ENCODE measurements at regions not wholly inside any gene's neighbourhood (a gene's known extent, or its start where the extent isn't known, plus 50 kb on each side); places are given as distances from the start of the nearest gene placed in this dataset.

- no peaks in the 10 kb centered on the region for H3K4me1 Mint-ChIP-seq
- POLR2A ChIA-PET: no interaction called here
Observed at GRCh38 chr9:10946676-10947410, 334.0 kb upstream of the PTPRD start.

GRCh38 chr9:10957878-10958277 lies 345.1 kb upstream of the PTPRD start:
- POLR2A ChIA-PET: no interaction called here
- Mint-ChIP-seq H3K4me1 (no peaks in the 10 kb centered on the region), H3K4me3 (no peak overlapping the region), H3K36me3 (no peaks in the 10 kb centered on the region), H3K9me3 (peaks cover 10% of the 10 kb centered on the region), H3K27ac (no peak overlapping the region), H3K27me3 (no peaks in the 10 kb centered on the region)
- no peak for DNase-seq
- no peak for ATAC-seq (ENCODE audit: low read depth)

More at GRCh38 chr9:10946676-10947410, 334.0 kb upstream of the PTPRD start:
- no peaks in the 10 kb centered on the region for H3K36me3 Mint-ChIP-seq
- ATAC-seq (ENCODE audit: low read depth): no peak
- no peaks in the 10 kb centered on the region for H3K27me3 Mint-ChIP-seq
- no peak overlapping the region for H3K27ac Mint-ChIP-seq
- peaks cover 1% of the 10 kb centered on the region for H3K9me3 Mint-ChIP-seq
- H3K4me3 Mint-ChIP-seq: no peak overlapping the region
- no peak for DNase-seq

GRCh38 chr9:10961883-10962282 lies 349.1 kb upstream of the PTPRD start:
- Mint-ChIP-seq H3K27ac (no peak overlapping the region), H3K36me3 (no peaks in the 10 kb centered on the region), H3K4me3 (no peak overlapping the region), H3K9me3 (peaks cover 23% of the 10 kb centered on the region), H3K4me1 (no peaks in the 10 kb centered on the region), H3K27me3 (no peaks in the 10 kb centered on the region)
- no peak for DNase-seq
- POLR2A ChIA-PET: no interaction called here
- no peak for ATAC-seq (ENCODE audit: low read depth)

GRCh38 chr9:10983251-10983650 lies 370.4 kb upstream of the PTPRD start:
- Mint-ChIP-seq H3K9me3 (peaks cover 8% of the 10 kb centered on the region), H3K4me3 (no peak overlapping the region), H3K27ac (no peak overlapping the region), H3K27me3 (no peaks in the 10 kb centered on the region), H3K4me1 (no peaks in the 10 kb centered on the region), H3K36me3 (no peaks in the 10 kb centered on the region)
- no peak for DNase-seq
- ATAC-seq (ENCODE audit: low read depth): no peak
- POLR2A ChIA-PET: no interaction called here

GRCh38 chr9:10999646-11000045 lies 386.8 kb upstream of the PTPRD start:
- Mint-ChIP-seq H3K36me3 (no peaks in the 10 kb centered on the region), H3K27ac (no peak overlapping the region), H3K27me3 (no peaks in the 10 kb centered on the region), H3K9me3 (peaks cover 7% of the 10 kb centered on the region), H3K4me1 (no peaks in the 10 kb centered on the region), H3K4me3 (no peak overlapping the region)
- DNase-seq (no peak), ATAC-seq (ENCODE audit: low read depth) (no peak)
- POLR2A ChIA-PET: no interaction called here

- no peak for DNase-seq
- H3K27ac Mint-ChIP-seq: no peak overlapping the region
- POLR2A ChIA-PET: no interaction called here
- H3K4me1 Mint-ChIP-seq: no peaks in the 10 kb centered on the region
- no peaks in the 10 kb centered on the region for H3K27me3 Mint-ChIP-seq
- peaks cover 6% of the 10 kb centered on the region for H3K9me3 Mint-ChIP-seq
- no peak overlapping the region for H3K4me3 Mint-ChIP-seq
- no peak for ATAC-seq (ENCODE audit: low read depth)
- H3K36me3 Mint-ChIP-seq: no peaks in the 10 kb centered on the region
Observed at GRCh38 chr9:11001546-11001945, 388.7 kb upstream of the PTPRD start.

GRCh38 chr9:11002705-11003104 lies 389.9 kb upstream of the PTPRD start:
- Mint-ChIP-seq H3K27ac (no peak overlapping the region), H3K36me3 (no peaks in the 10 kb centered on the region), H3K9me3 (peaks cover 4% of the 10 kb centered on the region), H3K27me3 (no peaks in the 10 kb centered on the region), H3K4me3 (no peak overlapping the region), H3K4me1 (no peaks in the 10 kb centered on the region)
- POLR2A ChIA-PET: no interaction called here
- no peak for DNase-seq
- no peak for ATAC-seq (ENCODE audit: low read depth)

GRCh38 chr9:11003836-11004235 lies 391.0 kb upstream of the PTPRD start:
- H3K4me1 Mint-ChIP-seq: no peaks in the 10 kb centered on the region
- H3K9me3 Mint-ChIP-seq: peaks cover 5% of the 10 kb centered on the region
- ATAC-seq (ENCODE audit: low read depth) (no peak), DNase-seq (no peak)
- H3K4me3 Mint-ChIP-seq: no peak overlapping the region
- POLR2A ChIA-PET: no interaction called here
- no peaks in the 10 kb centered on the region for H3K27me3 Mint-ChIP-seq
- H3K36me3 Mint-ChIP-seq: no peaks in the 10 kb centered on the region
- H3K27ac Mint-ChIP-seq: no peak overlapping the region

- no peaks in the 10 kb centered on the region for H3K27me3 Mint-ChIP-seq
- POLR2A ChIA-PET: no interaction called here
- DNase-seq: no peak
- ATAC-seq (ENCODE audit: low read depth): no peak
- H3K36me3 Mint-ChIP-seq: no peaks in the 10 kb centered on the region
- H3K27ac Mint-ChIP-seq: no peak overlapping the region
- peaks cover 18% of the 10 kb centered on the region for H3K9me3 Mint-ChIP-seq
- H3K4me1 Mint-ChIP-seq: no peaks in the 10 kb centered on the region
- H3K4me3 Mint-ChIP-seq: no peak overlapping the region
Observed at GRCh38 chr9:11011696-11012095, 398.9 kb upstream of the PTPRD start.

GRCh38 chr9:11016081-11016480 lies 403.3 kb upstream of the PTPRD start:
- POLR2A ChIA-PET: no interaction called here
- Mint-ChIP-seq H3K27ac (no peak overlapping the region), H3K9me3 (peaks cover 13% of the 10 kb centered on the region), H3K27me3 (no peaks in the 10 kb centered on the region), H3K36me3 (no peaks in the 10 kb centered on the region), H3K4me3 (no peak overlapping the region), H3K4me1 (no peaks in the 10 kb centered on the region)
- no peak for DNase-seq
- ATAC-seq (ENCODE audit: low read depth): no peak

GRCh38 chr9:11023201-11023600 lies 410.4 kb upstream of the PTPRD start:
- no peak overlapping the region for H3K27ac Mint-ChIP-seq
- no peaks in the 10 kb centered on the region for H3K36me3 Mint-ChIP-seq
- ATAC-seq (ENCODE audit: low read depth) (no peak), DNase-seq (no peak)
- H3K4me1 Mint-ChIP-seq: no peaks in the 10 kb centered on the region
- H3K9me3 Mint-ChIP-seq: peaks cover 14% of the 10 kb centered on the region
- POLR2A ChIA-PET: no interaction called here
- H3K27me3 Mint-ChIP-seq: no peaks in the 10 kb centered on the region
- no peak overlapping the region for H3K4me3 Mint-ChIP-seq

- Mint-ChIP-seq H3K4me1 (no peaks in the 10 kb centered on the region), H3K27me3 (no peaks in the 10 kb centered on the region), H3K27ac (no peak overlapping the region), H3K36me3 (no peaks in the 10 kb centered on the region), H3K9me3 (peaks cover 18% of the 10 kb centered on the region), H3K4me3 (no peak overlapping the region)
- POLR2A ChIA-PET: no interaction called here
- DNase-seq (no peak), ATAC-seq (ENCODE audit: low read depth) (no peak)
Observed at GRCh38 chr9:11025775-11026174, 413.0 kb upstream of the PTPRD start.

GRCh38 chr9:11038366-11038765 lies 425.6 kb upstream of the PTPRD start:
- Mint-ChIP-seq H3K27ac (no peak overlapping the region), H3K36me3 (no peaks in the 10 kb centered on the region), H3K4me3 (no peak overlapping the region), H3K27me3 (no peaks in the 10 kb centered on the region), H3K9me3 (peaks cover 10% of the 10 kb centered on the region), H3K4me1 (no peaks in the 10 kb centered on the region)
- ATAC-seq (ENCODE audit: low read depth) (no peak), DNase-seq (no peak)
- POLR2A ChIA-PET: no interaction called here

- H3K27me3 Mint-ChIP-seq: no peaks in the 10 kb centered on the region
- DNase-seq (no peak), ATAC-seq (ENCODE audit: low read depth) (no peak)
- no peaks in the 10 kb centered on the region for H3K36me3 Mint-ChIP-seq
- no peaks in the 10 kb centered on the region for H3K4me1 Mint-ChIP-seq
- no peak overlapping the region for H3K4me3 Mint-ChIP-seq
- H3K27ac Mint-ChIP-seq: no peak overlapping the region
- peaks cover 10% of the 10 kb centered on the region for H3K9me3 Mint-ChIP-seq
- POLR2A ChIA-PET: no interaction called here
Observed at GRCh38 chr9:11039006-11039405, 426.2 kb upstream of the PTPRD start.

- Mint-ChIP-seq H3K27me3 (no peaks in the 10 kb centered on the region), H3K4me1 (no peaks in the 10 kb centered on the region), H3K36me3 (no peaks in the 10 kb centered on the region), H3K4me3 (no peak overlapping the region), H3K27ac (no peak overlapping the region), H3K9me3 (peaks cover 6% of the 10 kb centered on the region)
- no peak for ATAC-seq (ENCODE audit: low read depth)
- POLR2A ChIA-PET: no interaction called here
- DNase-seq: no peak
Observed at GRCh38 chr9:11045589-11045988, 432.8 kb upstream of the PTPRD start.
